Breast epithelium (tissue), 4 donors: ENCODE measurements at regions not wholly inside any gene's neighbourhood (a gene's known extent, or its start where the extent isn't known, plus 50 kb on each side); places are given as distances from the start of the nearest gene placed in this dataset.
A peak's percentile ranks its signal among the peaks of the same experiment; 100 is the strongest.

Experiments
- DNase-seq, 2 donors: peaks; one replicate each; pipeline ENCODE4 v3.0.0-alpha.2; 2019; ENCODE audit warnings: low spot score in 2 of 2
- H3K27ac ChIP-seq, 2 donors: fragments of 200-600 bp; sonication (generic) in 1 of 2; one replicate each; pipeline ENCODE4 v1.5.1; 2016 to 2019; ENCODE audit warnings: mild to moderate bottlenecking in 1 of 2
- H3K27me3 ChIP-seq, 2 donors: fragments of 200-600 bp; sonication (generic) in 1 of 2; one replicate each; pipeline versions ENCODE4 v1.5.1 to v1.6.0; 2017 to 2019; ENCODE audit warnings: control low read depth in 1 of 2, mild to moderate bottlenecking in 1 of 2
- H3K36me3 ChIP-seq: fragments of 200-600 bp; one replicate; pipeline ENCODE4 v1.5.1; 2019
- H3K4me1 ChIP-seq, 2 donors: fragments of 200-600 bp; sonication (generic); one replicate each; pipeline ENCODE4 v1.5.1; 2016 to 2019; ENCODE audit warnings: control low read depth in 1 of 2
- H3K4me3 ChIP-seq, 3 donors: fragments of 200-600 bp; sonication (generic); 1 replicate in 2 of 3; 2 replicates in 1 of 3; pipeline ENCODE4 v1.5.1; 2016 to 2019; ENCODE audit warnings: mild to moderate bottlenecking in 3 of 3, moderate library complexity in 2 of 3
- H3K9me3 ChIP-seq, 2 donors: fragments of 200-600 bp; sonication (generic) in 1 of 2; one replicate each; pipeline ENCODE4 v1.5.1; 2016 to 2019; ENCODE audit warnings: control low read depth in 1 of 2
- POLR2A ChIP-seq: fragments of 450-650 bp; IDR thresholded peaks from one replicate; pipeline ENCODE4 v1.6.1; 2016; ENCODE audit warnings: antibody characterized with exemption, mild to moderate bottlenecking, moderate library complexity
- POLR2AphosphoS5 ChIP-seq, 3 donors: sonication (generic); formaldehyde crosslinking; IDR thresholded peaks; one replicate each; pipeline ENCODE4 v1.6.1; 2017; ENCODE audit warnings: antibody characterized with exemption in 3 of 3
- intact Hi-C: fragments of 100-400 bp; cut with DNase I; formaldehyde crosslinking; loops from one replicate; pipeline ENCODE4 v1.15.1; 2023; ENCODE audit warnings: low total_unique reads
- TF ChIP-seq, protein P1 (sequence below), 3 donors: fragments of 450-650 bp; IDR thresholded peaks; one replicate each; pipeline ENCODE4 v1.5.1; 2016 to 2017; ENCODE audit warnings: antibody characterized with exemption in 3 of 3, mild to moderate bottlenecking in 3 of 3, moderate library complexity in 3 of 3

DNA sequence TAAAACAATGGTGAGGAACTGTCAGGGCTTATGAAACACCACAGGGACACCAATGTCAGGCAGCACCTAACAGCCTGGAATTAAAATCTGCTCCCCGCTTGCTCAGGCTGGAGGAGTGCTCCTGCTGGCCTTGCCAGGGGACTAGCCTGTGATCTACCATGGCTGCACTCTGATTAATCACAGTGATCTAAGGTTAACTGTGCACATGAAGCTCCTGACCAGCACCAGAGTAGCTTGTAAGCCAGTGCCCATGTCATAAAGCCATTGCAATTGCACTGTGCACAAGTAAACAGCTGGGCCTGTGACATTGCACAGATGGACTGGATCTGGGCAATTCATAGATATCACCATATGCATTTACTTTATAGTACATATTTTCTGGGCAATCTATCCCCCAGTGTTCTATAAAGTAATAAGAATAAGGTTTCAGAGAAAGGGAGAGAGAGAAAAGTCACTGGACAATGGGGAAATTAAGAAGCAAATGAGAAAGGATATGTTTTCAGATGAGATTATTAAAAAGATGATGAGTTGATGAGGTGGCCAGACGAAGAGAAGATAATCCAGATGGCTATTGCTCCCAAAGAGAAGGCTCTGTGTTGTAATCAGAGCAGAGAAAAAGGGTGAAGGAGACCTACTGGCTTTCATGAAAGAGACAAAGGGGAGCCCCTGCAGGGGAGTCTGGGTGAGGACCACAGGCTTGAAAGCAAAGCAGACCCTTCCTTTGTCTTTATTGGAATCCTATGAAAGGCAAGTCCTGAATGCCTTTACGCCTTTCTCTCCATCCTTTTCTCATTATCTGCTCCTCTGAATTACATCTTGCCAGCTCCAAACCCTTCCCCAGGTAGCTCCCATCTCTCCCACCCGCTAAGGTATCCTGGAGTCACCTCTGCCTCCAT, 145.8 kb downstream of the SLC38A6 start:
- no peak overlapping the region for H3K27ac ChIP-seq
- intact Hi-C loops, result no loop called here
- no peak for TF ChIP-seq POLR2AphosphoS5 (IDR thresholded peaks at IDR 0.05)
- no peak for TF ChIP-seq POLR2A
- TF ChIP-seq, protein P1, sequence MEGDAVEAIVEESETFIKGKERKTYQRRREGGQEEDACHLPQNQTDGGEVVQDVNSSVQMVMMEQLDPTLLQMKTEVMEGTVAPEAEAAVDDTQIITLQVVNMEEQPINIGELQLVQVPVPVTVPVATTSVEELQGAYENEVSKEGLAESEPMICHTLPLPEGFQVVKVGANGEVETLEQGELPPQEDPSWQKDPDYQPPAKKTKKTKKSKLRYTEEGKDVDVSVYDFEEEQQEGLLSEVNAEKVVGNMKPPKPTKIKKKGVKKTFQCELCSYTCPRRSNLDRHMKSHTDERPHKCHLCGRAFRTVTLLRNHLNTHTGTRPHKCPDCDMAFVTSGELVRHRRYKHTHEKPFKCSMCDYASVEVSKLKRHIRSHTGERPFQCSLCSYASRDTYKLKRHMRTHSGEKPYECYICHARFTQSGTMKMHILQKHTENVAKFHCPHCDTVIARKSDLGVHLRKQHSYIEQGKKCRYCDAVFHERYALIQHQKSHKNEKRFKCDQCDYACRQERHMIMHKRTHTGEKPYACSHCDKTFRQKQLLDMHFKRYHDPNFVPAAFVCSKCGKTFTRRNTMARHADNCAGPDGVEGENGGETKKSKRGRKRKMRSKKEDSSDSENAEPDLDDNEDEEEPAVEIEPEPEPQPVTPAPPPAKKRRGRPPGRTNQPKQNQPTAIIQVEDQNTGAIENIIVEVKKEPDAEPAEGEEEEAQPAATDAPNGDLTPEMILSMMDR (IDR thresholded peaks at IDR 0.05), result no peak

DNA sequence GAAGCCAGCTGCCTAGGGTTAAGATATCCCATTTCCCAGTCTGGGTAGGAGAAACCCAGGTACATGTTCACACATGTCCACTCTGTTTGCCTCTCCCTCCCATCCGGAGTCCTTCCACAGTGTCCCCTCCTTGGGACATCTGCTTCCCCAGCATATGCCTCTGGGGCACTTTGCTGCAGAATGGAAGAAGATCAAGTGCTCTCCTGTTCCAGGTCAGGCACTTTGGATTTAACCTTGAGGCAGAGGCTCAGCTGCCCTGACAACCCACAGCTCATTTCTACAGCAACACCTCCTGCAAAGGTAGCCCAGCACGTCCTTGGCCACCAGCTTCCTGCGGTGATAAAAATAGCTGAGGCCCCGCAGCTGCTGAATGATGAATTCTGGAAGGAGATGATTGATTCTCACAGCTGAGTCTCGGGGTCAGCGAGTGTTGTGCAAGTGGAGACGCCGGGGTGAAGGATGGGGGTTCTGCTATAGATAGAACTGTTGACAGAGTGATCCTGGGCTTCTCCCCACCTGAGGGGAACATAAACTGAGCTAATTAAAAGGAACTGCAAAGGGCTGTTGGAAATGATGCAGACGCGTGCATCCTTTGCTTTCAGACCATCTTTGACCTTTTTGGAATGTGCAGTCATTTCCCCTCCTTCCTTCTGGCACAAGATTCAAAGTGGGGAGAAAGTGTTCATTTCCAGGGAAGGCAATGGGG, 145.0 kb downstream of the SLC38A6 start:
- Histone ChIP-seq H3K4me1 (no peaks in the 10 kb centered on the region), H3K27ac (peak overlapping the region in 1 of 2 donors; percentile 0), H3K27me3 (no peaks in the 10 kb centered on the region), H3K36me3 (no peaks in the 10 kb centered on the region), H3K4me3 (no peak overlapping the region), H3K9me3 (no peaks in the 10 kb centered on the region)
- no peak for DNase-seq
- intact Hi-C loops, result no loop called here
- no peak for TF ChIP-seq POLR2AphosphoS5 (IDR thresholded peaks at IDR 0.05)
- TF ChIP-seq POLR2A, result no peak

More for the DNA sequence above, 145.8 kb downstream of the SLC38A6 start:
- H3K4me3 ChIP-seq, result no peak overlapping the region
- DNase-seq, result no peak
- no peaks in the 10 kb centered on the region for H3K36me3 ChIP-seq
- no peaks in the 10 kb centered on the region for H3K27me3 ChIP-seq
- no peaks in the 10 kb centered on the region for H3K4me1 ChIP-seq
- no peaks in the 10 kb centered on the region for H3K9me3 ChIP-seq

DNA sequence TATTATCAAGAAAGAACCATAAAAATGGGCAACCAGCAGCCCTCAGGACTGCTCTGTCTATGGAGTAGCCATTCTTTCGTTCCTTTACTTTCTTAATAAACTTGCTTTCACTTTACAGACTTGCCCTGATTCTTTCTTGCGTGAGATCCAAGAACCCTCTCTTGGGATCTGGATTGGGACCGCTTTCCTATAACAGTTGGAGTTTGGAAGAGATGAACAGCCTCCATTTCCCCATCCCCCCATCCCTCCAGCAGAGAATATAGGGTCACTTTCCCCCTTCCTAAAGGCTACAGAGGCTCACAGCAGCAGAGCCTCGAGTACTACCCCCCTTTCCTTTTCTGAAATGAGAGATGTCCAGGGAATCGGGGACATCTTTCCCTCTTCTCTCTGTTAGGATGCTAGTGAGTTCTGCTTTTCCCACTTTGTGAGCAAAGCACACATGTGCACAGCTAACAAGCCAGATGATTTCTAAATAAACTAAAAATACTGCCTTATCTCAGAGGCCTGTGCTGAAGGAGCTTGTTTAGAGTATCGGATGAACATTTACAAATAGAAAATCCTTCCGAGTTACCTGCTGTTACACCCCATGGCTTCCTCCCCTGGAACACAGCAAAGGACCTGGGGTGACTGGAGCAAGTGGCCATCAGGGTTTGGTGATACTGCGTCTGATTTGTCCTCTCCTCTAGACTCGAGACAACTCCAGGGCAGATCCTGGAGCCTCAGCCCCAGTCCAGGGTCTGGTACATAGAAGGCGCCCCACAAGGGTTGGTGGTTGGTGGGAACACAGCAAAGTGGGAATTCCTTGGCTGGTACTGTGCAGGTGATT, 144.2 kb downstream of the SLC38A6 start:
- TF ChIP-seq POLR2AphosphoS5 (IDR thresholded peaks at IDR 0.05) (no peak), POLR2A (no peak)
- TF ChIP-seq, protein P1 (IDR thresholded peaks at IDR 0.05), result no peak
- Histone ChIP-seq H3K27ac (peak overlapping the region in 1 of 2 donors; percentile 0), H3K36me3 (no peaks in the 10 kb centered on the region), H3K9me3 (no peaks in the 10 kb centered on the region), H3K4me3 (peak overlapping the region in 2 of 3 donors; percentile 6 to 13), H3K27me3 (no peaks in the 10 kb centered on the region), H3K4me1 (no peaks in the 10 kb centered on the region)
- intact Hi-C loops, result no loop called here
- no peak for DNase-seq

DNA sequence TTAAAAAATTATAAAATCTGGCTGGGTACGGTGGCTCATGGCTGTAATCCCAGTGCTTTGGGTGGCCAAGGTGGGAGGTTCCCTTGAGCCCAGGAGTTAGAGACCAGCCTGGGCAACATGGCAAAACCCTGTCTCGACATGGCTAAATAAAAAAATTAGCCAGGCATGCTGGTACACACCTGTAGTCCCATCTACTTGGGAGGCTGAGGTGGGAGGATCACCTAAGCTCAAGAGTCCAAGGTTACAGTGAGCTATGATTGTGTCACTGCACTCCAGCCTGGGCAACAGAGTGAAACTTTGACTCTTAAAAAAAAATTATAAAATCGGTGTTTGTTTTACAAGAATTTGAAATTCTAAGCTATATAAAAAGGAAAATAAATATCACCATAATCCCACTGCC, 141.8 kb downstream of the SLC38A6 start:
- no peak for DNase-seq
- intact Hi-C loops, result loop anchor here (2.0 kb wide), 1 partner anchor 40 kb away; no protein-coding TSS in a partner anchor
- no peaks in the 10 kb centered on the region for H3K9me3 ChIP-seq
- no peaks in the 10 kb centered on the region for H3K27me3 ChIP-seq
- TF ChIP-seq POLR2AphosphoS5 (IDR thresholded peaks at IDR 0.05) (no peak), POLR2A (no peak)
- TF ChIP-seq, protein P1 (IDR thresholded peaks at IDR 0.05), result no peak
- no peak overlapping the region for H3K27ac ChIP-seq
- H3K4me1 ChIP-seq, result no peaks in the 10 kb centered on the region
- no peaks in the 10 kb centered on the region for H3K36me3 ChIP-seq
- H3K4me3 ChIP-seq, result no peak overlapping the region

DNA sequence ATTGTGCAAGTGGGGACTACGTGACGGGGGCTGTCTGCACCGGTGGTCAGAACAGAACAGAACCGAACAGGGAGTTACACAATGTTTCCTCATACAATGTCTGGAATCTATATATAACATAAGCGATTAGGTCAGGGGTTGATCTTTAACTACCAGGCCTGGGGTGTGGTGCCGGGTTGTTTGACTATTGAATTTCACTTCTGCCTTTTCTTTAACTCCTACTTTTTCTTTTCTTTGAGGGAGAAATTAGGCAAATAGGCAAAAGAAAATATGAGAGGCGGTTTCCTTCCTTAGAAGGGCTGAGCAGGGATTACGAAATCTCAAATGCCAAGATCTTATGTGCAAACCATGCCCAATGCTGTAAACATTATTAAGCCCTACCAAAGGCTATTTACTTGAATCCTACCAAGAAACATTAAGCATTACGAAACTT, 140.3 kb downstream of the SLC38A6 start:
- Histone ChIP-seq H3K9me3 (no peaks in the 10 kb centered on the region), H3K4me3 (no peak overlapping the region), H3K27me3 (no peaks in the 10 kb centered on the region), H3K4me1 (no peaks in the 10 kb centered on the region), H3K36me3 (no peaks in the 10 kb centered on the region), H3K27ac (no peak overlapping the region)
- intact Hi-C loops, result no loop called here
- no peak for TF ChIP-seq POLR2AphosphoS5 (IDR thresholded peaks at IDR 0.05)
- TF ChIP-seq, protein P1 (IDR thresholded peaks at IDR 0.05), result no peak
- TF ChIP-seq POLR2A, result no peak
- no peak for DNase-seq
